Hepatocyte (in vitro differentiated cells): ENCODE measurements at regions not wholly inside any gene's neighbourhood (a gene's known extent, or its start where the extent isn't known, plus 50 kb on each side); places are given as distances from the start of the nearest gene placed in this dataset.

ENCODE experiments used
- CTCF ChIP-seq: fragments of 200-600 bp; sonication (generic); IDR thresholded peaks from 2 replicates; pipeline ENCODE4 v1.5.1; 2016; ENCODE audit warnings: antibody characterized with exemption, mild to moderate bottlenecking; ENCODE audit not compliant: poor library complexity
- EZH2 ChIP-seq: fragments of 200-600 bp; sonication (generic); IDR thresholded peaks from 2 replicates; pipeline ENCODE4 v1.6.1; 2016; ENCODE audit warnings: antibody characterized with exemption, mild to moderate bottlenecking, borderline replicate concordance
- EZH2phosphoT487 ChIP-seq: fragments of 200-600 bp; sonication (generic); IDR thresholded peaks from one replicate; pipeline ENCODE4 v1.6.1; 2018; ENCODE audit warnings: antibody characterized with exemption, mild to moderate bottlenecking, low read depth, moderate library complexity; ENCODE audit not compliant: unreplicated experiment, severe bottlenecking

GRCh38 chr4:180377741-180378140 lies 1865.5 kb upstream of the TENM3 start:
- TF ChIP-seq CTCF = no peak
- no peak for TF ChIP-seq EZH2
- no peak for TF ChIP-seq EZH2phosphoT487
